HepG2 (cell line): ENCODE measurements at regions not wholly inside any gene's neighbourhood (a gene's known extent, or its start where the extent isn't known, plus 50 kb on each side); places are given as distances from the start of the nearest gene placed in this dataset.

Experiments used
- ATAC-seq: fragments of 200-7000 bp; cut with Tn5 transposase; 3 replicates; pipeline ENCODE4 v1.9.1; 2020; ENCODE audit warnings: mild to moderate bottlenecking, moderate library complexity
- BruUV-seq: library from RNA; stranded (reverse); fragments of 400-500 nt; replicated peaks from 2 replicates; lab custom pipeline; 2021; lab: Mats Ljungman, UMichigan
- CTCF ChIA-PET: fragments of 300-600 bp; formaldehyde crosslinking; extraction: SDS; loops from one replicate; lab custom pipeline; 2021; ENCODE audit warnings: low total read pairs, inconsistent platforms, low intra/inter-chr PET ratio; lab: Yijun Ruan, JAX
- POLR2A ChIA-PET: fragments of 350-600 bp; sonication (Branson Sonifier 250); formaldehyde crosslinking; loops from one replicate; lab custom pipeline; 2020; ENCODE audit warnings: antibody characterized with exemption, inconsistent platforms; lab: Yijun Ruan, JAX
- DNase-seq: peaks from one replicate; pipeline ENCODE4 v3.0.0-alpha.2; 2015; ENCODE audit warnings: low spot score
- FAIRE-seq: peaks from 3 replicates; lab custom pipeline; 2011; peaks lifted over from hg19 to GRCh38; lab: Jason Lieb, UNC
- H2AFZ ChIP-seq: one replicate; pipeline ENCODE4 v1.6.1; 2011; ENCODE audit warnings: low read length, inconsistent platforms
- H3K27ac ChIP-seq: fragments of 300-600 bp; 3 replicates; pipeline ENCODE4 v1.8.0; 2011; ENCODE audit warnings: mixed run types, mild to moderate bottlenecking, mixed read lengths, low read length, inconsistent platforms; ENCODE audit not compliant: insufficient read depth; ENCODE audit errors: extremely low read length
- H3K27me3 ChIP-seq, 2 experiments: fragments of 200-600 bp in 1 of 2; 2 replicates in 1 of 2; 3 replicates in 1 of 2; pipeline versions ENCODE4 v1.6.0 to v1.8.0; 2011; ENCODE audit warnings: low read length in 2 of 2, mild to moderate bottlenecking in 2 of 2, moderate library complexity in 2 of 2, inconsistent platforms in 1 of 2; ENCODE audit not compliant: insufficient read depth in 2 of 2, control insufficient read depth in 1 of 2
- H3K36me3 ChIP-seq, 2 experiments: fragments of 200-600 bp in 1 of 2; replicated peaks in 1 of 2; 2 replicates in 1 of 2; 3 replicates in 1 of 2; pipeline versions ENCODE4 v1.5.1 to v1.8.0; 2011; ENCODE audit warnings: low read length in 2 of 2, inconsistent platforms in 1 of 2; ENCODE audit not compliant: insufficient read depth in 2 of 2, control insufficient read depth in 1 of 2
- H3K4me1 ChIP-seq: 2 replicates; pipeline ENCODE4 v1.5.1; 2012; ENCODE audit warnings: low read length, inconsistent platforms; ENCODE audit not compliant: insufficient read depth
- H3K4me2 ChIP-seq: 2 replicates; pipeline ENCODE4 v1.6.0; 2011; ENCODE audit warnings: low read depth, low read length, inconsistent platforms
- H3K4me3 ChIP-seq, 3 experiments: fragments of 200-600 bp in 1 of 3; sonication (generic), shearing (Covaris generic) in 1 of 3; replicated peaks in 1 of 3; 2 replicates each; pipeline ENCODE4 v1.5.1; 2011 to 2016; ENCODE audit warnings: low read length in 3 of 3, inconsistent platforms in 2 of 3, low read depth in 2 of 3, mild to moderate bottlenecking in 2 of 3, control low read depth in 1 of 3, mixed read lengths in 1 of 3; ENCODE audit not compliant: insufficient read depth in 1 of 3
- H3K79me2 ChIP-seq: one replicate; pipeline ENCODE4 v1.6.1; 2011; ENCODE audit warnings: low read length, inconsistent platforms; ENCODE audit not compliant: insufficient read depth
- H3K9ac ChIP-seq: 2 replicates; pipeline ENCODE4 v1.6.0; 2011; ENCODE audit warnings: mild to moderate bottlenecking, low read depth, low read length, inconsistent platforms; ENCODE audit not compliant: insufficient read depth
- H3K9me3 ChIP-seq: 2 replicates; pipeline ENCODE4 v1.5.1; 2012; ENCODE audit warnings: mild to moderate bottlenecking, low read length
- H4K20me1 ChIP-seq: 2 replicates; pipeline ENCODE4 v1.6.0; 2011; ENCODE audit warnings: inconsistent platforms, mild to moderate bottlenecking, low read length, moderate library complexity; ENCODE audit not compliant: insufficient read depth
- ARNTL ChIP-seq: sonication (generic); formaldehyde crosslinking; IDR thresholded peaks from 2 replicates; pipeline ENCODE4 v1.4.0; 2020; ENCODE audit warnings: mild to moderate bottlenecking, missing genetic modification reagents
- CEBPZ ChIP-seq: IDR thresholded peaks from 2 replicates; pipeline ENCODE4 v1.6.1; 2012; ENCODE audit warnings: low read length, improper control_type of control experiment
- EHMT2 ChIP-seq: fragments of 200-600 bp; sonication (generic); IDR thresholded peaks from 2 replicates; pipeline ENCODE4 v1.7.0; 2017; ENCODE audit warnings: antibody characterized with exemption, low read depth, low read length, borderline replicate concordance
- GFI1 ChIP-seq: sonication (generic); formaldehyde crosslinking; IDR thresholded peaks from 2 replicates; pipeline ENCODE4 v1.5.0; 2020; ENCODE audit warnings: missing genetic modification reagents, mild to moderate bottlenecking, borderline replicate concordance
- NCOA2 ChIP-seq: sonication (generic); formaldehyde crosslinking; IDR thresholded peaks from 2 replicates; pipeline ENCODE4 v1.8.0; 2022; ENCODE audit warnings: inconsistent platforms
- NR1H2 ChIP-seq: sonication (generic); formaldehyde crosslinking; IDR thresholded peaks from 2 replicates; pipeline ENCODE4 v1.8.1; 2022; ENCODE audit warnings: low read depth, missing genetic modification reagents, borderline replicate concordance
- SNAI1 ChIP-seq: sonication (generic); formaldehyde crosslinking; IDR thresholded peaks from 2 replicates; pipeline ENCODE4 v1.5.0; 2020; ENCODE audit warnings: mild to moderate bottlenecking, missing genetic modification reagents, borderline replicate concordance
- SYNCRIP ChIP-seq: fragments of 200-400 bp; formaldehyde crosslinking; IDR thresholded peaks from 2 replicates; pipeline ENCODE4 v1.6.1; 2018; ENCODE audit warnings: mild to moderate bottlenecking, low read depth, low read length; ENCODE audit not compliant: insufficient read depth
- TGIF2 ChIP-seq: IDR thresholded peaks from 2 replicates; pipeline ENCODE4 v1.6.1; 2016; ENCODE audit warnings: control low read depth, missing compliant biosample characterization
- TP53 ChIP-seq: sonication (generic); formaldehyde crosslinking; conservative IDR thresholded peaks from 2 replicates; pipeline ENCODE4 v1.4.0; 2020; ENCODE audit warnings: missing genetic modification reagents
- ZBTB38 ChIP-seq: sonication (generic); formaldehyde crosslinking; IDR thresholded peaks from 2 replicates; pipeline ENCODE4 v1.5.1; 2020; ENCODE audit warnings: mild to moderate bottlenecking, missing genetic modification reagents
- ZFX ChIP-seq: sonication (generic); formaldehyde crosslinking; IDR thresholded peaks from 2 replicates; pipeline ENCODE4 v1.4.0; 2020; ENCODE audit warnings: mild to moderate bottlenecking, low read depth, missing genetic modification reagents, moderate library complexity
- ZNF281 ChIP-seq: sonication (generic); formaldehyde crosslinking; IDR thresholded peaks from 2 replicates; pipeline ENCODE4 v1.4.0; 2020; ENCODE audit warnings: missing genetic modification reagents, borderline replicate concordance
- ZNF616 ChIP-seq: sonication (generic); formaldehyde crosslinking; IDR thresholded peaks from 2 replicates; pipeline ENCODE4 v1.5.0; 2020; ENCODE audit warnings: low read depth, mild to moderate bottlenecking, missing genetic modification reagents
- in situ Hi-C: cut with HindIII; loops from 2 replicates; pipeline ENCODE4 v1.10.0; 2017; ENCODE audit warnings: low pct_unique_long_range_greater_than_20kb; ENCODE audit not compliant: extremely low pct_ligation_motif_present
- intact Hi-C: fragments of 100-400 bp; cut with micrococcal nuclease; formaldehyde crosslinking; loops from one replicate; pipeline ENCODE4 v1.10.0; 2022; ENCODE audit not compliant: unreplicated experiment
- TF ChIP-seq, protein P1 (sequence below), 2 experiments: IDR thresholded peaks; 2 replicates each; pipeline ENCODE4 v1.6.1; 2011 to 2012; ENCODE audit warnings: low read length in 2 of 2, borderline replicate concordance in 1 of 2, low read depth in 1 of 2, mild to moderate bottlenecking in 1 of 2, moderate library complexity in 1 of 2

GRCh38 chr2:139077099-139077737 lies 297.0 kb upstream of the NXPH2 start:
- H3K27me3 ChIP-seq: no peaks in the 10 kb centered on the region
- no peak for DNase-seq
- CTCF ChIA-PET: no interaction called here
- intact Hi-C loops: no loop called here
- no peaks in the 10 kb centered on the region for H3K9me3 ChIP-seq
- no peaks in the 10 kb centered on the region for H3K36me3 ChIP-seq
- no peaks in the 10 kb centered on the region for H4K20me1 ChIP-seq
- TF ChIP-seq ZBTB38 (CRISPR knock-in tag) (no peak), CEBPZ (no peak), GFI1 (CRISPR knock-in tag) (no peak), NR1H2 (CRISPR knock-in tag) (no peak), TGIF2 (CRISPR knock-in tag) (no peak), EHMT2 (no peak), ZFX (CRISPR knock-in tag) (no peak), TP53 (CRISPR knock-in tag) (no peak), ZNF616 (CRISPR knock-in tag) (no peak), ARNTL (CRISPR knock-in tag) (no peak), SNAI1 (CRISPR knock-in tag) (no peak), SYNCRIP (no peak), NCOA2 (no peak), ZNF281 (CRISPR knock-in tag) (no peak)
- TF ChIP-seq, protein P1, sequence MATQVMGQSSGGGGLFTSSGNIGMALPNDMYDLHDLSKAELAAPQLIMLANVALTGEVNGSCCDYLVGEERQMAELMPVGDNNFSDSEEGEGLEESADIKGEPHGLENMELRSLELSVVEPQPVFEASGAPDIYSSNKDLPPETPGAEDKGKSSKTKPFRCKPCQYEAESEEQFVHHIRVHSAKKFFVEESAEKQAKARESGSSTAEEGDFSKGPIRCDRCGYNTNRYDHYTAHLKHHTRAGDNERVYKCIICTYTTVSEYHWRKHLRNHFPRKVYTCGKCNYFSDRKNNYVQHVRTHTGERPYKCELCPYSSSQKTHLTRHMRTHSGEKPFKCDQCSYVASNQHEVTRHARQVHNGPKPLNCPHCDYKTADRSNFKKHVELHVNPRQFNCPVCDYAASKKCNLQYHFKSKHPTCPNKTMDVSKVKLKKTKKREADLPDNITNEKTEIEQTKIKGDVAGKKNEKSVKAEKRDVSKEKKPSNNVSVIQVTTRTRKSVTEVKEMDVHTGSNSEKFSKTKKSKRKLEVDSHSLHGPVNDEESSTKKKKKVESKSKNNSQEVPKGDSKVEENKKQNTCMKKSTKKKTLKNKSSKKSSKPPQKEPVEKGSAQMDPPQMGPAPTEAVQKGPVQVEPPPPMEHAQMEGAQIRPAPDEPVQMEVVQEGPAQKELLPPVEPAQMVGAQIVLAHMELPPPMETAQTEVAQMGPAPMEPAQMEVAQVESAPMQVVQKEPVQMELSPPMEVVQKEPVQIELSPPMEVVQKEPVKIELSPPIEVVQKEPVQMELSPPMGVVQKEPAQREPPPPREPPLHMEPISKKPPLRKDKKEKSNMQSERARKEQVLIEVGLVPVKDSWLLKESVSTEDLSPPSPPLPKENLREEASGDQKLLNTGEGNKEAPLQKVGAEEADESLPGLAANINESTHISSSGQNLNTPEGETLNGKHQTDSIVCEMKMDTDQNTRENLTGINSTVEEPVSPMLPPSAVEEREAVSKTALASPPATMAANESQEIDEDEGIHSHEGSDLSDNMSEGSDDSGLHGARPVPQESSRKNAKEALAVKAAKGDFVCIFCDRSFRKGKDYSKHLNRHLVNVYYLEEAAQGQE (IDR thresholded peaks at IDR 0.05; ENCODE audit: borderline replicate concordance in 1 of 2, low read depth in 1 of 2, low read length in 2 of 2): no peak
- TF ChIP-seq, all 625 proteins: peak for 0
- Histone ChIP-seq H3K4me3 (no peak overlapping the region), H3K4me1 (no peaks in the 10 kb centered on the region), H3K27ac (no peak overlapping the region), H3K79me2 (no peaks in the 10 kb centered on the region), H3K4me2 (no peak overlapping the region), H2AFZ (no peak overlapping the region), H3K9ac (no peak overlapping the region)
- in situ Hi-C loops: no loop called here
- POLR2A ChIA-PET: no interaction called here
- ATAC-seq (no peak), FAIRE-seq (no peak)
- no TSS peak for BruUV-seq
